GM23338 (cell line): ENCODE measurements at regions not wholly inside any gene's neighbourhood (a gene's known extent, or its start where the extent isn't known, plus 50 kb on each side); places are given as distances from the start of the nearest gene placed in this dataset.
A peak's percentile ranks its signal among the peaks of the same experiment; 100 is the strongest.

Source experiments
- ATAC-seq: fragments of 200-7000 bp; cut with Tn5 transposase; 3 replicates; pipeline ENCODE4 v1.9.1; 2020
- DNase-seq: peaks from one replicate; pipeline ENCODE4 v3.0.0-alpha.2; 2015; ENCODE audit warnings: low spot score
- H2AFZ ChIP-seq: fragments of 200-600 bp; sonication (generic); 2 replicates; pipeline ENCODE4 v1.8.0; 2016; ENCODE audit warnings: antibody characterized with exemption, mild to moderate bottlenecking, moderate library complexity
- H3F3A ChIP-seq: fragments of 200-600 bp; sonication (generic); replicated peaks from 2 replicates; pipeline ENCODE4 v1.8.0; 2017; ENCODE audit warnings: antibody characterized with exemption, mixed run types, low read depth
- H3K27ac ChIP-seq: fragments of 200-600 bp; sonication (generic); 2 replicates; pipeline ENCODE4 v1.6.1; 2016; ENCODE audit warnings: low read depth
- H3K27me3 ChIP-seq: fragments of 200-600 bp; sonication (generic); 2 replicates; pipeline ENCODE4 v1.8.0; 2016; ENCODE audit warnings: mild to moderate bottlenecking, mixed run types, moderate library complexity; ENCODE audit not compliant: insufficient read depth
- H3K36me3 ChIP-seq: fragments of 200-600 bp; sonication (generic); 2 replicates; pipeline ENCODE4 v1.8.0; 2016; ENCODE audit warnings: mild to moderate bottlenecking; ENCODE audit not compliant: insufficient read depth
- H3K4me1 ChIP-seq: fragments of 200-600 bp; sonication (generic); 2 replicates; pipeline ENCODE4 v1.8.0; 2016; ENCODE audit warnings: mild to moderate bottlenecking, moderate library complexity; ENCODE audit not compliant: insufficient read depth
- H3K4me2 ChIP-seq: fragments of 200-600 bp; sonication (generic); 2 replicates; pipeline ENCODE4 v1.7.1; 2017; ENCODE audit warnings: mixed run types
- H3K4me3 ChIP-seq: fragments of 200-600 bp; sonication (generic); 2 replicates; pipeline ENCODE4 v1.6.1; 2016; ENCODE audit warnings: mixed run types
- H3K79me2 ChIP-seq: fragments of 200-600 bp; sonication (generic); replicated peaks from 2 replicates; pipeline ENCODE4 v1.8.0; 2017; ENCODE audit warnings: mild to moderate bottlenecking; ENCODE audit not compliant: insufficient read depth
- H3K9me2 ChIP-seq: fragments of 200-600 bp; sonication (generic); 2 replicates; pipeline ENCODE4 v1.8.0; 2017; ENCODE audit not compliant: insufficient read depth
- H4K20me1 ChIP-seq: fragments of 200-600 bp; sonication (generic); replicated peaks from 2 replicates; pipeline ENCODE4 v1.8.0; 2017; ENCODE audit warnings: mild to moderate bottlenecking; ENCODE audit not compliant: insufficient read depth
- H3K27ac Mint-ChIP-seq: 2 replicates; pipeline ENCODE4 v1.8.0; 2020; ENCODE audit warnings: inconsistent platforms, mild to moderate bottlenecking, moderate library complexity, mixed read lengths
- H3K27me3 Mint-ChIP-seq: 3 replicates; pipeline ENCODE4 v1.8.0; 2022; ENCODE audit warnings: low read depth, mild to moderate bottlenecking, moderate library complexity, mixed read lengths, inconsistent platforms; ENCODE audit not compliant: insufficient read depth, poor library complexity
- H3K36me3 Mint-ChIP-seq: 3 replicates; pipeline ENCODE4 v1.8.0; 2021; ENCODE audit warnings: low read depth, mild to moderate bottlenecking, inconsistent platforms, moderate library complexity, mixed read lengths
- H3K4me1 Mint-ChIP-seq: 3 replicates; pipeline ENCODE4 v1.8.0; 2020; ENCODE audit warnings: mild to moderate bottlenecking, inconsistent platforms, mixed read lengths
- H3K4me3 Mint-ChIP-seq: 3 replicates; pipeline ENCODE4 v1.8.0; 2021; ENCODE audit warnings: moderate library complexity, mild to moderate bottlenecking, inconsistent platforms, mixed read lengths
- H3K9me3 Mint-ChIP-seq: 3 replicates; pipeline ENCODE4 v1.8.0; 2020; ENCODE audit warnings: moderate library complexity, mild to moderate bottlenecking, inconsistent platforms, mixed read lengths
- CREB1 ChIP-seq: fragments of 250-450 bp; sonication (Bioruptor Pico); IDR thresholded peaks from 2 replicates; pipeline ENCODE4 v1.5.0; 2020; ENCODE audit warnings: low read depth, mild to moderate bottlenecking, moderate library complexity
- ZNF114 ChIP-seq: fragments of 250-450 bp; sonication (Bioruptor Pico); IDR thresholded peaks from 2 replicates; pipeline ENCODE4 v1.5.0; 2020; ENCODE audit warnings: mild to moderate bottlenecking, moderate library complexity
- TF ChIP-seq, protein P1 (sequence below): IDR thresholded peaks from 2 replicates; pipeline ENCODE4 v1.6.1; 2016; ENCODE audit warnings: antibody characterized with exemption
- TF ChIP-seq, protein P2 (sequence below), 2 experiments: fragments of 200-600 bp in 1 of 2; sonication (generic) in 1 of 2; conservative IDR thresholded peaks; 2 replicates each; pipeline versions ENCODE4 v1.5.1 to v1.6.1; 2016 to 2017; ENCODE audit warnings: antibody characterized with exemption in 2 of 2, low read depth in 2 of 2, mild to moderate bottlenecking in 2 of 2, moderate library complexity in 1 of 2
- TF ChIP-seq, protein P3 (sequence below): fragments of 250-450 bp; sonication (Bioruptor Pico); IDR thresholded peaks from 2 replicates; pipeline ENCODE4 v1.5.0; 2020; ENCODE audit warnings: mild to moderate bottlenecking, moderate library complexity

DNA sequence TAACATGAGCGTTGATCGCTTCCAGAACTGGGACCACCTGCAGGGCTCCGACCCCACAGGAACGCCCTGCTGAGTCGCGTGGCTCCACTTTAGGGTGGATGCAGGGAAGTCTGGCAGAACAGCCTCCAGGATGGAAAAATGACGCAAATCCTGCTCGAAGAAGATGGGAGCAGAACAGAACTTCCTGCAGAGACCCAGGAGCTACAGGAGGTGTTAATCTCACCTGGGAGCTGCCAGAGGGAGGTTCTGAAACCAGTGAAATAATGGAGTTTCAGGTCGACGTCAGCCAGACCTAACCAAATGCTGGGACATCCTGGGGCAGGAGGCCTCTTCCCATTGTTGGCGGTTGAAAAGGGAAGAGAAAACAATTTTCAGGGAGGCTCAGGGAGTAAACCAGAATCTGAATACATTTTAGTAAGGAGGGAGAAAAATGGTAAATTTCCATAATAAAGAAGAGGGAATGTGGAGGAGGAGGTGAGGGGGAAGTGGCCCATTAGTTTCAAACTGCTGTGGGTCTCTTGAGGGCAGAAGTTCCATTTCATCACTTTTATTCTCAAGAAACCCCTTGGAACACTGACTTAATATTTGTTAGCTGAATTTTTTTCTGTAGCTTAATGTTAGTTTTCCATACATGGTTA lies 558.4 kb upstream of the CDH4 start:
- no peaks in the 10 kb centered on the region for H3K79me2 ChIP-seq
- H3K27ac ChIP-seq: peak overlapping the region; percentile 96
- Mint-ChIP-seq H3K4me1 (peaks cover 38% of the 10 kb centered on the region), H3K9me3 (peaks cover 13% of the 10 kb centered on the region), H3K27ac (peak overlapping the region; percentile 95), H3K4me3 (peak overlapping the region; percentile 32), H3K27me3 (peaks cover 17% of the 10 kb centered on the region), H3K36me3 (peaks cover 18% of the 10 kb centered on the region)
- H3K27me3 ChIP-seq: no peaks in the 10 kb centered on the region
- H4K20me1 ChIP-seq: no peaks in the 10 kb centered on the region
- DNase-seq: peak; percentile 26
- TF ChIP-seq CREB1 (0 out of 2 replicates have a peak, but pooled peaks have one; percentile 10), ZNF114 (peak; percentile 38; the same call in 1 of the 2 replicates)
- TF ChIP-seq, protein P1, sequence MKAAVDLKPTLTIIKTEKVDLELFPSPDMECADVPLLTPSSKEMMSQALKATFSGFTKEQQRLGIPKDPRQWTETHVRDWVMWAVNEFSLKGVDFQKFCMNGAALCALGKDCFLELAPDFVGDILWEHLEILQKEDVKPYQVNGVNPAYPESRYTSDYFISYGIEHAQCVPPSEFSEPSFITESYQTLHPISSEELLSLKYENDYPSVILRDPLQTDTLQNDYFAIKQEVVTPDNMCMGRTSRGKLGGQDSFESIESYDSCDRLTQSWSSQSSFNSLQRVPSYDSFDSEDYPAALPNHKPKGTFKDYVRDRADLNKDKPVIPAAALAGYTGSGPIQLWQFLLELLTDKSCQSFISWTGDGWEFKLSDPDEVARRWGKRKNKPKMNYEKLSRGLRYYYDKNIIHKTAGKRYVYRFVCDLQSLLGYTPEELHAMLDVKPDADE: no peak
- TF ChIP-seq, protein P2, sequence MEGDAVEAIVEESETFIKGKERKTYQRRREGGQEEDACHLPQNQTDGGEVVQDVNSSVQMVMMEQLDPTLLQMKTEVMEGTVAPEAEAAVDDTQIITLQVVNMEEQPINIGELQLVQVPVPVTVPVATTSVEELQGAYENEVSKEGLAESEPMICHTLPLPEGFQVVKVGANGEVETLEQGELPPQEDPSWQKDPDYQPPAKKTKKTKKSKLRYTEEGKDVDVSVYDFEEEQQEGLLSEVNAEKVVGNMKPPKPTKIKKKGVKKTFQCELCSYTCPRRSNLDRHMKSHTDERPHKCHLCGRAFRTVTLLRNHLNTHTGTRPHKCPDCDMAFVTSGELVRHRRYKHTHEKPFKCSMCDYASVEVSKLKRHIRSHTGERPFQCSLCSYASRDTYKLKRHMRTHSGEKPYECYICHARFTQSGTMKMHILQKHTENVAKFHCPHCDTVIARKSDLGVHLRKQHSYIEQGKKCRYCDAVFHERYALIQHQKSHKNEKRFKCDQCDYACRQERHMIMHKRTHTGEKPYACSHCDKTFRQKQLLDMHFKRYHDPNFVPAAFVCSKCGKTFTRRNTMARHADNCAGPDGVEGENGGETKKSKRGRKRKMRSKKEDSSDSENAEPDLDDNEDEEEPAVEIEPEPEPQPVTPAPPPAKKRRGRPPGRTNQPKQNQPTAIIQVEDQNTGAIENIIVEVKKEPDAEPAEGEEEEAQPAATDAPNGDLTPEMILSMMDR (conservative IDR thresholded peaks at IDR 0.05; ENCODE audit: low read depth in 2 of 2): no peak
- TF ChIP-seq, protein P3, sequence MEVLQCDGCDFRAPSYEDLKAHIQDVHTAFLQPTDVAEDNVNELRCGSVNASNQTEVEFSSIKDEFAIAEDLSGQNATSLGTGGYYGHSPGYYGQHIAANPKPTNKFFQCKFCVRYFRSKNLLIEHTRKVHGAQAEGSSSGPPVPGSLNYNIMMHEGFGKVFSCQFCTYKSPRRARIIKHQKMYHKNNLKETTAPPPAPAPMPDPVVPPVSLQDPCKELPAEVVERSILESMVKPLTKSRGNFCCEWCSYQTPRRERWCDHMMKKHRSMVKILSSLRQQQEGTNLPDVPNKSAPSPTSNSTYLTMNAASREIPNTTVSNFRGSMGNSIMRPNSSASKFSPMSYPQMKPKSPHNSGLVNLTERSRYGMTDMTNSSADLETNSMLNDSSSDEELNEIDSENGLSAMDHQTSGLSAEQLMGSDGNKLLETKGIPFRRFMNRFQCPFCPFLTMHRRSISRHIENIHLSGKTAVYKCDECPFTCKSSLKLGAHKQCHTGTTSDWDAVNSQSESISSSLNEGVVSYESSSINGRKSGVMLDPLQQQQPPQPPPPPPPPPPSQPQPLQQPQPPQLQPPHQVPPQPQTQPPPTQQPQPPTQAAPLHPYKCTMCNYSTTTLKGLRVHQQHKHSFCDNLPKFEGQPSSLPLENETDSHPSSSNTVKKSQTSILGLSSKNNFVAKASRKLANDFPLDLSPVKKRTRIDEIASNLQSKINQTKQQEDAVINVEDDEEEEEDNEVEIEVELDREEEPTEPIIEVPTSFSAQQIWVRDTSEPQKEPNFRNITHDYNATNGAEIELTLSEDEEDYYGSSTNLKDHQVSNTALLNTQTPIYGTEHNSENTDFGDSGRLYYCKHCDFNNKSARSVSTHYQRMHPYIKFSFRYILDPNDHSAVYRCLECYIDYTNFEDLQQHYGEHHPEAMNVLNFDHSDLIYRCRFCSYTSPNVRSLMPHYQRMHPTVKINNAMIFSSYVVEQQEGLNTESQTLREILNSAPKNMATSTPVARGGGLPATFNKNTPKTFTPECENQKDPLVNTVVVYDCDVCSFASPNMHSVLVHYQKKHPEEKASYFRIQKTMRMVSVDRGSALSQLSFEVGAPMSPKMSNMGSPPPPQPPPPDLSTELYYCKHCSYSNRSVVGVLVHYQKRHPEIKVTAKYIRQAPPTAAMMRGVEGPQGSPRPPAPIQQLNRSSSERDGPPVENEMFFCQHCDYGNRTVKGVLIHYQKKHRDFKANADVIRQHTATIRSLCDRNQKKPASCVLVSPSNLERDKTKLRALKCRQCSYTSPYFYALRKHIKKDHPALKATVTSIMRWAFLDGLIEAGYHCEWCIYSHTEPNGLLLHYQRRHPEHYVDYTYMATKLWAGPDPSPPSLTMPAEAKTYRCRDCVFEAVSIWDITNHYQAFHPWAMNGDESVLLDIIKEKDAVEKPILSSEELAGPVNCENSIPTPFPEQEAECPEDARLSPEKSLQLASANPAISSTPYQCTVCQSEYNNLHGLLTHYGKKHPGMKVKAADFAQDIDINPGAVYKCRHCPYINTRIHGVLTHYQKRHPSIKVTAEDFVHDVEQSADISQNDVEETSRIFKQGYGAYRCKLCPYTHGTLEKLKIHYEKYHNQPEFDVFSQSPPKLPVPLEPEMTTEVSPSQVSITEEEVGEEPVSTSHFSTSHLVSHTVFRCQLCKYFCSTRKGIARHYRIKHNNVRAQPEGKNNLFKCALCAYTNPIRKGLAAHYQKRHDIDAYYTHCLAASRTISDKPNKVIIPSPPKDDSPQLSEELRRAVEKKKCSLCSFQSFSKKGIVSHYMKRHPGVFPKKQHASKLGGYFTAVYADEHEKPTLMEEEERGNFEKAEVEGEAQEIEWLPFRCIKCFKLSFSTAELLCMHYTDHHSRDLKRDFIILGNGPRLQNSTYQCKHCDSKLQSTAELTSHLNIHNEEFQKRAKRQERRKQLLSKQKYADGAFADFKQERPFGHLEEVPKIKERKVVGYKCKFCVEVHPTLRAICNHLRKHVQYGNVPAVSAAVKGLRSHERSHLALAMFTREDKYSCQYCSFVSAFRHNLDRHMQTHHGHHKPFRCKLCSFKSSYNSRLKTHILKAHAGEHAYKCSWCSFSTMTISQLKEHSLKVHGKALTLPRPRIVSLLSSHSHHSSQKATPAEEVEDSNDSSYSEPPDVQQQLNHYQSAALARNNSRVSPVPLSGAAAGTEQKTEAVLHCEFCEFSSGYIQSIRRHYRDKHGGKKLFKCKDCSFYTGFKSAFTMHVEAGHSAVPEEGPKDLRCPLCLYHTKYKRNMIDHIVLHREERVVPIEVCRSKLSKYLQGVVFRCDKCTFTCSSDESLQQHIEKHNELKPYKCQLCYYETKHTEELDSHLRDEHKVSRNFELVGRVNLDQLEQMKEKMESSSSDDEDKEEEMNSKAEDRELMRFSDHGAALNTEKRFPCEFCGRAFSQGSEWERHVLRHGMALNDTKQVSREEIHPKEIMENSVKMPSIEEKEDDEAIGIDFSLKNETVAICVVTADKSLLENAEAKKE: peak; percentile 21; the same call in 1 of the 2 replicates
- H2AFZ ChIP-seq: no peak overlapping the region
- no peaks in the 10 kb centered on the region for H3K9me2 ChIP-seq
- H3K4me2 ChIP-seq: peak overlapping the region; percentile 41; the same call in 1 of the 2 replicates
- H3F3A ChIP-seq: no peaks in the 10 kb centered on the region; the same call in 1 of the 2 replicates
- no peak overlapping the region; the same call in 1 of the 2 replicates for H3K4me3 ChIP-seq
- ATAC-seq: peak; percentile 80
- no peaks in the 10 kb centered on the region; the same call in 1 of the 2 replicates for H3K36me3 ChIP-seq
- H3K4me1 ChIP-seq: peaks cover 26% of the 10 kb centered on the region
